ENCODE measurements at regions not wholly inside any gene's neighbourhood (a gene's known extent, or its start where the extent isn't known, plus 50 kb on each side); places are given as distances from the start of the nearest gene placed in this dataset.

DNA sequence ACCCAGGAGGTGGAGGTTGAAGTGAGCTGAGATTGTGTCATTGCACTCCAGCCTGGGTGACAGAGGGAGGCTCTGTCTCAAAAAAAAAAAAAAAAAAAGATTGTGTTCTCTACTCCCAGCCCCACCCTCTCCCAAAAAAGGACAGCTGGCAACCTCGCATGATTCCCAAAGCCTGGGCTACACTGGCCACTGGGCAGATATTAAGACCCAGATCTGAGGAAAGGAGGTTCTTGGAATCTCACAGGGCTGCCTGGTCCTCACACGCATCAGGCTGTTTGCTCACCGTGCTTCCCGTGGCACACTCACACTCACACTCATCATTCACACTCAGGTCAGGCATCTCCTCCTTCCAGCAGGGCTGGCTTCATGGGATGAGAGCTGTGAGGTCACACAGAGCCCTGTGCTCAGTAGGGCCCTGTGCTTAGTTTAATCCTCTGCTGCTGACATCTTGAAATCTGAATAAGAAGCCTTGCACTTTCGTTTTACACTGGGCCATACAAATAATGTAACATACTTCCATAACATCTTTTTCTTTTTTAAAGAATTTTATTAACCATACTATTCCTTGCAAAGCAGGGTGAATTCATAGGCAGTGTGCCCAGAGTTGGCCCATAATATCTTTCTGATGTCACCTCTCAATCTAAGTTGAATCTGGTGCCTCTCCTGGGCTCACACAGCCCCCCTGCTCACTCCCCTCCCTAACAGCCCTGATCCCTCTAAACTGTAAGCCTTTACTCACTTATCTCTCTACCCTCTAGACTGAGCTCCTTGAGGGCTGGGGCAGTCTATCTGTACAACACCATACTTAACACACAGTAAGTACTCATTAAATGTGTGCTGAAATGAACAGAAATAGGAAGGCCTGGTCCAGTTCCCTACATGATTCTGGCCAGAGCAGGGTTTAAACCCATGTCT is 50.2 kb upstream of the C15orf39 start:
- H2AFZ ChIP-seq (ENCODE audit: low read length), result no peak overlapping the region
- no peak for ATAC-seq

More for the DNA sequence above, 50.2 kb upstream of the C15orf39 start:
- Histone ChIP-seq H3K4me1 (ENCODE audit: insufficient read depth, low read length) (peaks cover 13% of the 10 kb centered on the region), H3K9me3 (ENCODE audit: low read length) (no peaks in the 10 kb centered on the region), H3F3A (ENCODE audit: low read length, unreplicated experiment) (peaks cover 5% of the 10 kb centered on the region), H3K9ac (ENCODE audit: low read length) (no peak overlapping the region), H4K20me1 (ENCODE audit: low read length) (no peaks in the 10 kb centered on the region), H3K27ac (ENCODE audit: low read length) (no peak overlapping the region), H3K36me3 (ENCODE audit: low read depth, low read length) (no peaks in the 10 kb centered on the region), H3K27me3 (ENCODE audit: low read length) (no peaks in the 10 kb centered on the region), H3K79me2 (ENCODE audit: low read length) (no peaks in the 10 kb centered on the region), H3K9me2 (replicated peaks; ENCODE audit: low read length) (no peaks in the 10 kb centered on the region), H3K4me2 (ENCODE audit: low read length) (no peak overlapping the region), H3K4me3 (ENCODE audit: low read length) (no peak overlapping the region)
- no peak for DNase-seq
- CTCF ChIA-PET, result no interaction called here
- intact Hi-C loops (cut with micrococcal nuclease), result no loop called here
- BruUV-seq (replicated peaks), result no TSS peak
- TF ChIP-seq, protein P1, sequence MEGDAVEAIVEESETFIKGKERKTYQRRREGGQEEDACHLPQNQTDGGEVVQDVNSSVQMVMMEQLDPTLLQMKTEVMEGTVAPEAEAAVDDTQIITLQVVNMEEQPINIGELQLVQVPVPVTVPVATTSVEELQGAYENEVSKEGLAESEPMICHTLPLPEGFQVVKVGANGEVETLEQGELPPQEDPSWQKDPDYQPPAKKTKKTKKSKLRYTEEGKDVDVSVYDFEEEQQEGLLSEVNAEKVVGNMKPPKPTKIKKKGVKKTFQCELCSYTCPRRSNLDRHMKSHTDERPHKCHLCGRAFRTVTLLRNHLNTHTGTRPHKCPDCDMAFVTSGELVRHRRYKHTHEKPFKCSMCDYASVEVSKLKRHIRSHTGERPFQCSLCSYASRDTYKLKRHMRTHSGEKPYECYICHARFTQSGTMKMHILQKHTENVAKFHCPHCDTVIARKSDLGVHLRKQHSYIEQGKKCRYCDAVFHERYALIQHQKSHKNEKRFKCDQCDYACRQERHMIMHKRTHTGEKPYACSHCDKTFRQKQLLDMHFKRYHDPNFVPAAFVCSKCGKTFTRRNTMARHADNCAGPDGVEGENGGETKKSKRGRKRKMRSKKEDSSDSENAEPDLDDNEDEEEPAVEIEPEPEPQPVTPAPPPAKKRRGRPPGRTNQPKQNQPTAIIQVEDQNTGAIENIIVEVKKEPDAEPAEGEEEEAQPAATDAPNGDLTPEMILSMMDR (conservative IDR thresholded peaks at IDR 0.05; ENCODE audit: low read depth, low read length), result no peak
- TF ChIP-seq EZH2 (IDR thresholded peaks at IDR 0.05; ENCODE audit: low read length, unreplicated experiment) (no peak), EZH2phosphoT487 (IDR thresholded peaks at IDR 0.05; ENCODE audit: borderline replicate concordance, low read length) (no peak)
- POLR2A ChIA-PET (ENCODE audit: unreplicated experiment), result no interaction called here
